ENCODE measurements at regions not wholly inside any gene's neighbourhood (a gene's known extent, or its start where the extent isn't known, plus 50 kb on each side); places are given as distances from the start of the nearest gene placed in this dataset.

GRCh38 chr3:110405830-110406585, 665.6 kb upstream of the NECTIN3 start:
- WGBS: no CpG with 5 or more reads among the region's 1 CpG
- no peak overlapping the region for H3K23ac ChIP-seq (ENCODE audit: low read length in 2 of 2)

GRCh38 chr3:110413266-110413665, 658.4 kb upstream of the NECTIN3 start:
- peak overlapping the region; percentile 28 for H2BK15ac ChIP-seq (ENCODE audit: low read depth, poor library complexity, severe bottlenecking)
- no peak overlapping the region for H2AK5ac ChIP-seq (ENCODE audit: low read length, severe bottlenecking)
- no peak overlapping the region for H3K4me2 ChIP-seq (ENCODE audit: low read length, poor library complexity, severe bottlenecking)
- peak overlapping the region; percentile 72 for H4K8ac ChIP-seq (ENCODE audit: low read length)
- H3K4ac ChIP-seq (ENCODE audit: low read depth in 1 of 2, low read length in 2 of 2): peak overlapping the region; percentile 80 to 94
- H2BK5ac ChIP-seq (ENCODE audit: low read depth, low read length, poor library complexity, severe bottlenecking): peak overlapping the region; percentile 57
- peak overlapping the region; percentile 37 to 96 for H3K18ac ChIP-seq (ENCODE audit: low read depth in 1 of 2, low read length in 2 of 2)
- H3K4me1 ChIP-seq (ENCODE audit: control insufficient read depth, insufficient read depth, low read depth, low read length): peaks cover 2% of the 10 kb centered on the region
- H3K4me3 ChIP-seq (ENCODE audit: insufficient read depth in 1 of 2, low read depth in 1 of 2, low read length in 2 of 2): no peak overlapping the region
- H3K9me3 ChIP-seq (ENCODE audit: control insufficient read depth, low read length): no peaks in the 10 kb centered on the region
- no peaks in the 10 kb centered on the region for H3K27me3 ChIP-seq (ENCODE audit: control insufficient read depth in 1 of 2, insufficient read depth in 1 of 2, low read length in 2 of 2)
- WGBS: 79% methylated on average over 3 of the region's 3 CpGs
- no peak overlapping the region for H2AFZ ChIP-seq (ENCODE audit: low read depth, low read length)
- no peak for DNase-seq
- H3K23ac ChIP-seq (ENCODE audit: low read length in 2 of 2): no peak overlapping the region
- H3K14ac ChIP-seq (ENCODE audit: low read length in 2 of 2): no peak overlapping the region
- no peaks in the 10 kb centered on the region for H3K79me1 ChIP-seq (replicated peaks; ENCODE audit: low read length, poor library complexity, severe bottlenecking)
- H3K27ac ChIP-seq (ENCODE audit: low read length, poor library complexity, severe bottlenecking): peak overlapping the region; percentile 94
- no peaks in the 10 kb centered on the region for H3K36me3 ChIP-seq (ENCODE audit: control insufficient read depth in 1 of 2, insufficient read depth in 2 of 2, low read depth in 1 of 2, low read length in 2 of 2)
- H4K91ac ChIP-seq (ENCODE audit: low read length): peak overlapping the region; percentile 75
- peak overlapping the region; percentile 95 to 97 for H2BK12ac ChIP-seq (ENCODE audit: low read length in 2 of 2)
- no peak overlapping the region for H3K9ac ChIP-seq (ENCODE audit: low read length)
- peak overlapping the region; percentile 73 for H2BK120ac ChIP-seq (ENCODE audit: low read depth, low read length)

More at GRCh38 chr3:110405830-110406585, 665.6 kb upstream of the NECTIN3 start:
- Histone ChIP-seq H3K9ac (ENCODE audit: low read length) (no peak overlapping the region), H2AFZ (ENCODE audit: low read depth, low read length) (no peak overlapping the region), H3K27me3 (ENCODE audit: control insufficient read depth in 1 of 2, insufficient read depth in 1 of 2, low read length in 2 of 2) (no peaks in the 10 kb centered on the region), H4K8ac (ENCODE audit: low read length) (no peak overlapping the region), H3K4me2 (ENCODE audit: low read length, poor library complexity, severe bottlenecking) (no peak overlapping the region), H2BK120ac (ENCODE audit: low read depth, low read length) (no peak overlapping the region), H3K4me1 (ENCODE audit: control insufficient read depth, insufficient read depth, low read depth, low read length) (no peaks in the 10 kb centered on the region), H4K91ac (ENCODE audit: low read length) (no peak overlapping the region), H3K4me3 (ENCODE audit: insufficient read depth in 1 of 2, low read depth in 1 of 2, low read length in 2 of 2) (no peak overlapping the region), H2BK5ac (ENCODE audit: low read depth, low read length, poor library complexity, severe bottlenecking) (no peak overlapping the region), H2BK12ac (ENCODE audit: low read length in 2 of 2) (no peak overlapping the region), H3K36me3 (ENCODE audit: control insufficient read depth in 1 of 2, insufficient read depth in 2 of 2, low read depth in 1 of 2, low read length in 2 of 2) (no peaks in the 10 kb centered on the region), H3K27ac (ENCODE audit: low read length, poor library complexity, severe bottlenecking) (no peak overlapping the region), H2BK15ac (ENCODE audit: low read depth, poor library complexity, severe bottlenecking) (no peak overlapping the region), H3K9me3 (ENCODE audit: control insufficient read depth, low read length) (peaks cover 2% of the 10 kb centered on the region), H3K18ac (ENCODE audit: low read depth in 1 of 2, low read length in 2 of 2) (no peak overlapping the region), H3K4ac (ENCODE audit: low read depth in 1 of 2, low read length in 2 of 2) (no peak overlapping the region), H2AK5ac (ENCODE audit: low read length, severe bottlenecking) (no peak overlapping the region), H3K79me1 (replicated peaks; ENCODE audit: low read length, poor library complexity, severe bottlenecking) (no peaks in the 10 kb centered on the region), H3K14ac (ENCODE audit: low read length in 2 of 2) (no peak overlapping the region)
- no peak for DNase-seq

- no peak overlapping the region for H2BK15ac ChIP-seq (ENCODE audit: low read depth, poor library complexity, severe bottlenecking)
- peak overlapping the region; percentile 69 for H2AK5ac ChIP-seq (ENCODE audit: low read length, severe bottlenecking)
- H3K4me1 ChIP-seq (ENCODE audit: control insufficient read depth, insufficient read depth, low read depth, low read length): peaks cover 2% of the 10 kb centered on the region
- 20% methylated on average over 1 of the region's 4 CpGs for WGBS
- H3K23ac ChIP-seq (ENCODE audit: low read length in 2 of 2): no peak overlapping the region
- no peak overlapping the region for H3K4me2 ChIP-seq (ENCODE audit: low read length, poor library complexity, severe bottlenecking)
- H2BK120ac ChIP-seq (ENCODE audit: low read depth, low read length): peak overlapping the region; percentile 94
- no peaks in the 10 kb centered on the region for H3K79me1 ChIP-seq (replicated peaks; ENCODE audit: low read length, poor library complexity, severe bottlenecking)
- no peak overlapping the region for H4K91ac ChIP-seq (ENCODE audit: low read length)
- peak overlapping the region; percentile 94 for H3K27ac ChIP-seq (ENCODE audit: low read length, poor library complexity, severe bottlenecking)
- no peaks in the 10 kb centered on the region for H3K9me3 ChIP-seq (ENCODE audit: control insufficient read depth, low read length)
- H3K18ac ChIP-seq (ENCODE audit: low read depth in 1 of 2, low read length in 2 of 2): peak overlapping the region in 1 of 2 experiments; percentile 89
- peak overlapping the region in 1 of 2 experiments; percentile 9 for H3K4me3 ChIP-seq (ENCODE audit: insufficient read depth in 1 of 2, low read depth in 1 of 2, low read length in 2 of 2)
- H3K27me3 ChIP-seq (ENCODE audit: control insufficient read depth in 1 of 2, insufficient read depth in 1 of 2, low read length in 2 of 2): no peaks in the 10 kb centered on the region
- H2AFZ ChIP-seq (ENCODE audit: low read depth, low read length): no peak overlapping the region
- peak overlapping the region in 1 of 2 experiments; percentile 64 for H3K4ac ChIP-seq (ENCODE audit: low read depth in 1 of 2, low read length in 2 of 2)
- H3K14ac ChIP-seq (ENCODE audit: low read length in 2 of 2): no peak overlapping the region
- H4K8ac ChIP-seq (ENCODE audit: low read length): peak overlapping the region; percentile 60
- H2BK12ac ChIP-seq (ENCODE audit: low read length in 2 of 2): no peak overlapping the region
- H3K9ac ChIP-seq (ENCODE audit: low read length): peak overlapping the region; percentile 61
- peak; percentile 62 for DNase-seq
- H2BK5ac ChIP-seq (ENCODE audit: low read depth, low read length, poor library complexity, severe bottlenecking): peak overlapping the region; percentile 84
- no peaks in the 10 kb centered on the region for H3K36me3 ChIP-seq (ENCODE audit: control insufficient read depth in 1 of 2, insufficient read depth in 2 of 2, low read depth in 1 of 2, low read length in 2 of 2)
These were observed 657.5 kb upstream of the NECTIN3 start for GRCh38 chr3:110413807-110414748.

- H2AFZ ChIP-seq (ENCODE audit: low read depth, low read length): no peak overlapping the region
- no peak overlapping the region for H3K23ac ChIP-seq (ENCODE audit: low read length in 2 of 2)
- no peak overlapping the region for H3K4me3 ChIP-seq (ENCODE audit: insufficient read depth in 1 of 2, low read depth in 1 of 2, low read length in 2 of 2)
- peak overlapping the region; percentile 8 for H2BK120ac ChIP-seq (ENCODE audit: low read depth, low read length)
- no peak overlapping the region for H2BK15ac ChIP-seq (ENCODE audit: low read depth, poor library complexity, severe bottlenecking)
- no peaks in the 10 kb centered on the region for H3K27me3 ChIP-seq (ENCODE audit: control insufficient read depth in 1 of 2, insufficient read depth in 1 of 2, low read length in 2 of 2)
- H3K18ac ChIP-seq (ENCODE audit: low read depth in 1 of 2, low read length in 2 of 2): peak overlapping the region in 1 of 2 experiments; percentile 75
- no peaks in the 10 kb centered on the region for H3K79me1 ChIP-seq (replicated peaks; ENCODE audit: low read length, poor library complexity, severe bottlenecking)
- H3K4ac ChIP-seq (ENCODE audit: low read depth in 1 of 2, low read length in 2 of 2): no peak overlapping the region
- H4K8ac ChIP-seq (ENCODE audit: low read length): no peak overlapping the region
- H3K27ac ChIP-seq (ENCODE audit: low read length, poor library complexity, severe bottlenecking): peak overlapping the region; percentile 85
- H2AK5ac ChIP-seq (ENCODE audit: low read length, severe bottlenecking): no peak overlapping the region
- H2BK5ac ChIP-seq (ENCODE audit: low read depth, low read length, poor library complexity, severe bottlenecking): peak overlapping the region; percentile 75
- peaks cover 2% of the 10 kb centered on the region for H3K4me1 ChIP-seq (ENCODE audit: control insufficient read depth, insufficient read depth, low read depth, low read length)
- H3K9me3 ChIP-seq (ENCODE audit: control insufficient read depth, low read length): no peaks in the 10 kb centered on the region
- H2BK12ac ChIP-seq (ENCODE audit: low read length in 2 of 2): no peak overlapping the region
- no peak overlapping the region for H3K14ac ChIP-seq (ENCODE audit: low read length in 2 of 2)
- H3K4me2 ChIP-seq (ENCODE audit: low read length, poor library complexity, severe bottlenecking): no peak overlapping the region
- H3K36me3 ChIP-seq (ENCODE audit: control insufficient read depth in 1 of 2, insufficient read depth in 2 of 2, low read depth in 1 of 2, low read length in 2 of 2): no peaks in the 10 kb centered on the region
- H3K9ac ChIP-seq (ENCODE audit: low read length): peak overlapping the region; percentile 32
- H4K91ac ChIP-seq (ENCODE audit: low read length): no peak overlapping the region
- 0% methylated on average over 3 of the region's 3 CpGs for WGBS
- peak; percentile 75 for DNase-seq
These were observed 656.8 kb upstream of the NECTIN3 start for GRCh38 chr3:110414855-110415254.

All from mesenchymal stem cell (in vitro differentiated cells and primary cell).